SU-DHL-6 (cell line): ENCODE measurements at regions not wholly inside any gene's neighbourhood (a gene's known extent, or its start where the extent isn't known, plus 50 kb on each side); places are given as distances from the start of the nearest gene placed in this dataset.

Experiments
- CTCF ChIP-seq: fragments of 200-600 bp; sonication (generic); IDR thresholded peaks from one replicate; pipeline ENCODE4 v1.5.1; 2017; ENCODE audit warnings: antibody characterized with exemption, mild to moderate bottlenecking, low read length, moderate library complexity; ENCODE audit not compliant: insufficient read depth, poor library complexity, severe bottlenecking
- EZH2phosphoT487 ChIP-seq: fragments of 200-600 bp; sonication (generic), shearing (Covaris generic); conservative IDR thresholded peaks from 2 replicates; pipeline ENCODE4 v1.6.1; 2018; ENCODE audit warnings: mild to moderate bottlenecking, antibody characterized with exemption, low read length, moderate library complexity, mixed read lengths

GRCh38 chr3:8110966-8111798, 390.4 kb upstream of the LMCD1 start:
- TF ChIP-seq CTCF (peak; percentile 46), EZH2phosphoT487 (no peak)
